SK-N-SH (cell line): ENCODE measurements at regions not wholly inside any gene's neighbourhood (a gene's known extent, or its start where the extent isn't known, plus 50 kb on each side); places are given as distances from the start of the nearest gene placed in this dataset.

Experiments used
- CTCF ChIA-PET: fragments of 300-600, 350-600 bp; formaldehyde crosslinking; extraction: SDS; loops from one replicate; lab custom pipeline; 2021; lab: Yijun Ruan, JAX
- POLR2A ChIA-PET: fragments of 350-600 bp; sonication (Branson Sonifier 250); formaldehyde crosslinking; extraction: SDS; loops from one replicate; lab custom pipeline; 2020; ENCODE audit warnings: antibody characterized with exemption, inconsistent platforms; lab: Yijun Ruan, JAX
- DNase-seq: peaks from one replicate; pipeline ENCODE4 v3.0.0; 2012
- H2AFZ ChIP-seq: fragments of 200-600 bp; sonication (generic); 2 replicates; pipeline ENCODE4 v1.8.1; 2016; ENCODE audit warnings: antibody characterized with exemption, mild to moderate bottlenecking, low read depth
- H3F3A ChIP-seq: fragments of 200-600 bp; sonication (generic); replicated peaks from 2 replicates; pipeline ENCODE3; 2016; ENCODE audit warnings: antibody characterized with exemption, mild to moderate bottlenecking; ENCODE audit not compliant: insufficient read depth
- H3K27ac ChIP-seq, 2 experiments: fragments of 200-500 bp in 1 of 2; fragments of 200-600 bp in 1 of 2; sonication (Bioruptor generic) in 1 of 2; sonication (generic), shearing (Covaris generic) in 1 of 2; 2 replicates each; pipeline versions ENCODE4 v1.5.1 to v1.6.1; 2014 to 2016; ENCODE audit warnings: low read depth in 2 of 2, inconsistent platforms in 1 of 2, low read length in 1 of 2, mild to moderate bottlenecking in 1 of 2, mixed read lengths in 1 of 2
- H3K27me3 ChIP-seq: fragments of 200-600 bp; sonication (generic), shearing (Covaris generic); 2 replicates; pipeline ENCODE4 v1.6.1; 2016; ENCODE audit warnings: mixed run types; ENCODE audit not compliant: insufficient read depth
- H3K36me3 ChIP-seq, 2 experiments: fragments of 200-500 bp in 1 of 2; fragments of 200-600 bp in 1 of 2; sonication (Bioruptor generic) in 1 of 2; sonication (generic) in 1 of 2; replicated peaks in 1 of 2; 2 replicates each; pipeline versions ENCODE3 to v1.5.1; 2014 to 2016; ENCODE audit warnings: low read length in 1 of 2, mild to moderate bottlenecking in 1 of 2; ENCODE audit not compliant: insufficient read depth in 2 of 2, control insufficient read depth in 1 of 2
- H3K4me1 ChIP-seq, 2 experiments: fragments of 200-500 bp in 1 of 2; fragments of 200-600 bp in 1 of 2; sonication (Bioruptor generic) in 1 of 2; sonication (generic), shearing (Covaris generic) in 1 of 2; 2 replicates each; pipeline versions ENCODE4 v1.5.1 to v1.6.1; 2014 to 2016; ENCODE audit warnings: low read depth in 1 of 2, low read length in 1 of 2, mixed run types in 1 of 2; ENCODE audit not compliant: insufficient read depth in 2 of 2, control insufficient read depth in 1 of 2
- H3K4me2 ChIP-seq: fragments of 200-600 bp; sonication (generic), shearing (Covaris generic); 2 replicates; pipeline ENCODE4 v1.6.1; 2017; ENCODE audit warnings: mixed run types
- H3K4me3 ChIP-seq, 2 experiments: fragments of 200-500 bp in 1 of 2; fragments of 200-600 bp in 1 of 2; sonication (Bioruptor generic) in 1 of 2; sonication (generic), shearing (Covaris generic) in 1 of 2; 2 replicates each; pipeline versions ENCODE4 v1.5.1 to v1.8.1; 2014 to 2016; ENCODE audit warnings: low read depth in 2 of 2, inconsistent platforms in 1 of 2, low read length in 1 of 2, mild to moderate bottlenecking in 1 of 2, mixed read lengths in 1 of 2, moderate library complexity in 1 of 2
- H3K79me2 ChIP-seq: fragments of 200-600 bp; sonication (generic); 2 replicates; pipeline ENCODE4 v1.8.1; 2017; ENCODE audit warnings: mild to moderate bottlenecking; ENCODE audit not compliant: insufficient read depth
- H3K9ac ChIP-seq: fragments of 200-600 bp; sonication (generic); 2 replicates; pipeline ENCODE4 v1.6.1; 2017; ENCODE audit warnings: mixed run types
- H3K9me2 ChIP-seq: fragments of 200-600 bp; sonication (generic); 2 replicates; pipeline ENCODE4 v1.6.1; 2017; ENCODE audit warnings: mixed run types
- H3K9me3 ChIP-seq: fragments of 200-600 bp; sonication (generic); 2 replicates; pipeline ENCODE4 v1.6.1; 2017; ENCODE audit warnings: mixed run types, mild to moderate bottlenecking, moderate library complexity
- H4K20me1 ChIP-seq: fragments of 200-600 bp; sonication (generic); 2 replicates; pipeline ENCODE4 v1.6.1; 2017; ENCODE audit warnings: mild to moderate bottlenecking, mixed run types; ENCODE audit not compliant: insufficient read depth
- EZH2phosphoT487 ChIP-seq: fragments of 200-600 bp; sonication (generic); IDR thresholded peaks from 2 replicates; pipeline ENCODE4 v1.6.1; 2017; ENCODE audit warnings: low read depth, mixed run types, mild to moderate bottlenecking, antibody characterized with exemption, moderate library complexity, borderline replicate concordance
- GATA2 ChIP-seq: sonication (generic); formaldehyde crosslinking; IDR thresholded peaks from 2 replicates; pipeline ENCODE4 v1.5.0; 2020; ENCODE audit warnings: mild to moderate bottlenecking, missing genetic modification reagents
- MAX ChIP-seq: IDR thresholded peaks from 2 replicates; pipeline ENCODE4 v1.4.0; 2012; ENCODE audit warnings: low read depth
- MEF2A ChIP-seq: IDR thresholded peaks from 2 replicates; pipeline ENCODE4 v1.4.0; 2012; ENCODE audit warnings: low read depth, borderline replicate concordance
- MXI1 ChIP-seq: IDR thresholded peaks from 2 replicates; pipeline ENCODE4 v1.6.1; 2012; ENCODE audit warnings: mild to moderate bottlenecking, low read depth, low read length, improper control_type of control experiment
- NFIC ChIP-seq: IDR thresholded peaks from 2 replicates; pipeline ENCODE4 v1.4.0; 2012; ENCODE audit warnings: borderline replicate concordance
- NRF1 ChIP-seq: IDR thresholded peaks from 2 replicates; pipeline ENCODE4 v1.6.1; 2012; ENCODE audit warnings: low read depth, mild to moderate bottlenecking, low read length
- RAD21 ChIP-seq: IDR thresholded peaks from 2 replicates; pipeline ENCODE4 v1.6.1; 2012; ENCODE audit warnings: mild to moderate bottlenecking, low read length
- RCOR1 ChIP-seq: fragments of 150-350 bp; IDR thresholded peaks from 2 replicates; pipeline ENCODE4 v1.6.1; 2017; ENCODE audit warnings: antibody characterized with exemption, low read length
- REST ChIP-seq: IDR thresholded peaks from 2 replicates; pipeline ENCODE4 v1.6.1; 2012; ENCODE audit warnings: mild to moderate bottlenecking, low read depth, low read length, moderate library complexity
- SIN3A ChIP-seq: IDR thresholded peaks from 2 replicates; pipeline ENCODE4 v1.6.1; 2012; ENCODE audit warnings: low read depth, mild to moderate bottlenecking, low read length, moderate library complexity, borderline replicate concordance
- SMC3 ChIP-seq: IDR thresholded peaks from 2 replicates; pipeline ENCODE4 v1.6.1; 2012; ENCODE audit warnings: low read depth, low read length, improper control_type of control experiment
- TAF1 ChIP-seq: IDR thresholded peaks from 2 replicates; pipeline ENCODE4 v1.6.1; 2012; ENCODE audit warnings: low read depth, mild to moderate bottlenecking, low read length, moderate library complexity, borderline replicate concordance
- TCF12 ChIP-seq: IDR thresholded peaks from 2 replicates; pipeline ENCODE4 v1.4.0; 2012
- TEAD4 ChIP-seq: IDR thresholded peaks from 2 replicates; pipeline ENCODE4 v1.4.0; 2012; ENCODE audit warnings: mild to moderate bottlenecking, borderline replicate concordance; ENCODE audit not compliant: insufficient read depth
- USF1 ChIP-seq: IDR thresholded peaks from 2 replicates; pipeline ENCODE4 v1.4.0; 2012; ENCODE audit warnings: low read depth, borderline replicate concordance
- USF2 ChIP-seq: fragments of 150-350 bp; IDR thresholded peaks from 2 replicates; pipeline ENCODE4 v1.6.1; 2017; ENCODE audit warnings: antibody characterized with exemption, low read length, low read depth, borderline replicate concordance
- YY1 ChIP-seq: IDR thresholded peaks from 2 replicates; pipeline ENCODE4 v1.4.0; 2012; ENCODE audit warnings: low read depth, mild to moderate bottlenecking
- ZBTB33 ChIP-seq: IDR thresholded peaks from 2 replicates; pipeline ENCODE4 v1.4.0; 2012; ENCODE audit warnings: low read depth, borderline replicate concordance
- WGBS: methylation state at CpG from one replicate; pipeline ENCODE4 v1.1.6; 2017; ENCODE audit warnings: low lambda C conversion rate; 5-methylcytosine and 5-hydroxymethylcytosine counted together

GRCh38 chr16:48081656-48082055 is 74.1 kb downstream of the ABCC12 start (continued):
- TF ChIP-seq REST (no peak), TCF12 (peak; percentile 34; the same call in 1 of the 2 replicates), NRF1 (no peak), USF2 (no peak), SIN3A (no peak), RAD21 (no peak), MXI1 (no peak), NFIC (peak; percentile 68)

- 66% methylated on average over 2 of the region's 2 CpGs for WGBS
- no peaks in the 10 kb centered on the region for H3K36me3 ChIP-seq
- H3K4me2 ChIP-seq = no peak overlapping the region
- H3K27ac ChIP-seq = peak overlapping the region in 1 of 2 experiments; percentile 63; a peak in 2 of 4 replicates
- no peaks in the 10 kb centered on the region for H3K9me3 ChIP-seq
- H3K4me3 ChIP-seq = no peak overlapping the region
- no peaks in the 10 kb centered on the region for H3K9me2 ChIP-seq
- DNase-seq = no peak
- ChIA-PET POLR2A (no interaction called here), CTCF (interaction anchor here (0.9 to 1.4 kb wide), 3 partner anchors 14 to 599 kb away, joined by 3 to 9 read pairs (median 3); no protein-coding TSS in a partner anchor)
- H3F3A ChIP-seq = no peaks in the 10 kb centered on the region
- no peaks in the 10 kb centered on the region for H4K20me1 ChIP-seq
- no peaks in the 10 kb centered on the region for H3K79me2 ChIP-seq
- peaks cover 0 to 22% of the 10 kb centered on the region in 2 experiments; a peak in 2 of 4 replicates for H3K4me1 ChIP-seq
- no peaks in the 10 kb centered on the region for H3K27me3 ChIP-seq
- H3K9ac ChIP-seq = no peak overlapping the region
- H2AFZ ChIP-seq = no peak overlapping the region
- TF ChIP-seq REST (no peak), MEF2A (no peak), TEAD4 (no peak), MAX (no peak), NRF1 (no peak), GATA2 (CRISPR knock-in tag) (no peak), USF1 (no peak), YY1 (no peak), SMC3 (no peak), ZBTB33 (no peak), EZH2phosphoT487 (no peak), MXI1 (no peak), TAF1 (no peak), RCOR1 (no peak), NFIC (no peak)
Measured at GRCh38 chr16:48076455-48077012, 79.3 kb downstream of the ABCC12 start.
